ENCODE measurements at regions not wholly inside any gene's neighbourhood (a gene's known extent, or its start where the extent isn't known, plus 50 kb on each side); places are given as distances from the start of the nearest gene placed in this dataset.

GRCh38 chr11:15716550-15716949, 601.8 kb downstream of the INSC start:
- POLR2A ChIA-PET: no interaction called here
- DNase-seq (ENCODE audit: extremely low spot score): no peak
- no peak for TF ChIP-seq CTCF (IDR thresholded peaks at IDR 0.05; ENCODE audit: control extremely low read depth, extremely low read depth, low read depth, missing control alignments)
- CTCF ChIA-PET: interaction anchor here (1.1 to 1.6 kb wide), 2 partner anchors 52 to 897 kb away, joined by 3 read pairs; no protein-coding TSS in a partner anchor

- POLR2A ChIA-PET: no interaction called here
- no peak for DNase-seq (ENCODE audit: extremely low spot score)
These were observed 605.7 kb downstream of the INSC start for GRCh38 chr11:15720460-15720859.

GRCh38 chr11:15723966-15724365, 609.2 kb downstream of the INSC start:
- POLR2A ChIA-PET: no interaction called here
- no peak for TF ChIP-seq CTCF (IDR thresholded peaks at IDR 0.05; ENCODE audit: control extremely low read depth, extremely low read depth, low read depth, missing control alignments)
- no peak for DNase-seq (ENCODE audit: extremely low spot score)
- CTCF ChIA-PET: no interaction called here

More at GRCh38 chr11:15720460-15720859, 605.7 kb downstream of the INSC start:
- CTCF ChIA-PET: interaction anchor here (1.2 kb wide), 1 partner anchor 40 kb away, joined by 3 read pairs; no protein-coding TSS in a partner anchor
- TF ChIP-seq CTCF (IDR thresholded peaks at IDR 0.05; ENCODE audit: control extremely low read depth, extremely low read depth, low read depth, missing control alignments): no peak

- CTCF ChIA-PET: interaction anchor here (1.0 kb wide), 1 partner anchor 9 kb away, joined by 3 read pairs; no protein-coding TSS in a partner anchor
These were observed 609.9 kb downstream of the INSC start for GRCh38 chr11:15724601-15725000.

GRCh38 chr11:15725246-15725645, 610.5 kb downstream of the INSC start:
- DNase-seq (ENCODE audit: extremely low spot score): no peak
- POLR2A ChIA-PET: no interaction called here
- no peak for TF ChIP-seq CTCF (IDR thresholded peaks at IDR 0.05; ENCODE audit: control extremely low read depth, extremely low read depth, low read depth, missing control alignments)
- CTCF ChIA-PET: interaction anchor here (0.9 to 1.5 kb wide), 3 partner anchors 10 to 76 kb away, joined by 3 read pairs; no protein-coding TSS in a partner anchor

More at GRCh38 chr11:15724601-15725000, 609.9 kb downstream of the INSC start:
- no peak for TF ChIP-seq CTCF (IDR thresholded peaks at IDR 0.05; ENCODE audit: control extremely low read depth, extremely low read depth, low read depth, missing control alignments)
- DNase-seq (ENCODE audit: extremely low spot score): no peak
- POLR2A ChIA-PET: no interaction called here

- ChIA-PET POLR2A (no interaction called here), CTCF (interaction anchor here (1.5 kb wide), 1 partner anchor 12 kb away, joined by 3 read pairs; no protein-coding TSS in a partner anchor)
- no peak for TF ChIP-seq CTCF (IDR thresholded peaks at IDR 0.05; ENCODE audit: control extremely low read depth, extremely low read depth, low read depth, missing control alignments)
- no peak for DNase-seq (ENCODE audit: extremely low spot score)
These were observed 611.6 kb downstream of the INSC start for GRCh38 chr11:15726221-15726746.
